Thoracic aorta (tissue), 2 donors: ENCODE measurements at regions not wholly inside any gene's neighbourhood (a gene's known extent, or its start where the extent isn't known, plus 50 kb on each side); places are given as distances from the start of the nearest gene placed in this dataset.

ENCODE experiments used
- ATAC-seq: fragments of 150-250 bp; one replicate; pipeline ENCODE4 v1.8.0; 2017; ENCODE audit warnings: low read depth; ENCODE audit not compliant: insufficient number of reproducible peaks, low FRiP score
- DNase-seq: peaks from one replicate; pipeline ENCODE4 v3.0.0-alpha.2; 2020; ENCODE audit warnings: low spot score
- H3K27ac ChIP-seq, 2 donors: fragments of 200-600 bp; sonication (generic); 1 replicate in 1 of 2; 2 replicates in 1 of 2; pipeline ENCODE4 v1.5.1; 2016; ENCODE audit warnings: mild to moderate bottlenecking in 2 of 2, moderate library complexity in 2 of 2
- H3K27me3 ChIP-seq: fragments of 200-600 bp; sonication (generic); replicated peaks from 2 replicates; pipeline ENCODE4 v1.6.0; 2016; ENCODE audit warnings: mild to moderate bottlenecking; ENCODE audit not compliant: insufficient read depth
- H3K36me3 ChIP-seq: fragments of 200-600 bp; sonication (generic); one replicate; pipeline ENCODE4 v1.5.1; 2016
- H3K4me1 ChIP-seq, 2 donors: fragments of 200-600 bp; sonication (generic); 1 replicate in 1 of 2; 2 replicates in 1 of 2; pipeline versions ENCODE4 v1.5.1 to v1.6.0; 2016; ENCODE audit warnings: low read depth in 2 of 2, mild to moderate bottlenecking in 1 of 2; ENCODE audit not compliant: control insufficient read depth in 1 of 2
- H3K4me3 ChIP-seq: fragments of 200-600 bp; sonication (generic); 2 replicates; pipeline ENCODE4 v1.5.1; 2016; ENCODE audit warnings: mild to moderate bottlenecking
- H3K9me3 ChIP-seq: fragments of 200-600 bp; sonication (generic); 2 replicates; pipeline ENCODE4 v1.5.1; 2016
- TF ChIP-seq, protein P1 (sequence below): fragments of 200-600 bp; sonication (generic); IDR thresholded peaks from one replicate; pipeline ENCODE4 v1.5.1; 2019; ENCODE audit warnings: antibody characterized with exemption

GRCh38 chr1:222084048-222084447 is 342.2 kb upstream of the DUSP10 start:
- DNase-seq (no peak), ATAC-seq (no peak)
- TF ChIP-seq, protein P1, sequence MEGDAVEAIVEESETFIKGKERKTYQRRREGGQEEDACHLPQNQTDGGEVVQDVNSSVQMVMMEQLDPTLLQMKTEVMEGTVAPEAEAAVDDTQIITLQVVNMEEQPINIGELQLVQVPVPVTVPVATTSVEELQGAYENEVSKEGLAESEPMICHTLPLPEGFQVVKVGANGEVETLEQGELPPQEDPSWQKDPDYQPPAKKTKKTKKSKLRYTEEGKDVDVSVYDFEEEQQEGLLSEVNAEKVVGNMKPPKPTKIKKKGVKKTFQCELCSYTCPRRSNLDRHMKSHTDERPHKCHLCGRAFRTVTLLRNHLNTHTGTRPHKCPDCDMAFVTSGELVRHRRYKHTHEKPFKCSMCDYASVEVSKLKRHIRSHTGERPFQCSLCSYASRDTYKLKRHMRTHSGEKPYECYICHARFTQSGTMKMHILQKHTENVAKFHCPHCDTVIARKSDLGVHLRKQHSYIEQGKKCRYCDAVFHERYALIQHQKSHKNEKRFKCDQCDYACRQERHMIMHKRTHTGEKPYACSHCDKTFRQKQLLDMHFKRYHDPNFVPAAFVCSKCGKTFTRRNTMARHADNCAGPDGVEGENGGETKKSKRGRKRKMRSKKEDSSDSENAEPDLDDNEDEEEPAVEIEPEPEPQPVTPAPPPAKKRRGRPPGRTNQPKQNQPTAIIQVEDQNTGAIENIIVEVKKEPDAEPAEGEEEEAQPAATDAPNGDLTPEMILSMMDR, result no peak
- H3K9me3 ChIP-seq, result no peaks in the 10 kb centered on the region
- peaks cover 0 to 7% of the 10 kb centered on the region in 2 donors for H3K4me1 ChIP-seq
- H3K36me3 ChIP-seq, result no peaks in the 10 kb centered on the region
- no peak overlapping the region for H3K4me3 ChIP-seq
- H3K27me3 ChIP-seq, result no peaks in the 10 kb centered on the region
- H3K27ac ChIP-seq, result no peak overlapping the region

GRCh38 chr1:222081859-222082258 is 340.0 kb upstream of the DUSP10 start:
- TF ChIP-seq, protein P1, result no peak
- no peak for ATAC-seq
- no peaks in the 10 kb centered on the region for H3K36me3 ChIP-seq
- H3K4me1 ChIP-seq, result peaks cover 0 to 16% of the 10 kb centered on the region in 2 donors
- H3K4me3 ChIP-seq, result no peak overlapping the region
- no peak overlapping the region for H3K27ac ChIP-seq
- no peak for DNase-seq
- no peaks in the 10 kb centered on the region for H3K27me3 ChIP-seq
- no peaks in the 10 kb centered on the region for H3K9me3 ChIP-seq

- Histone ChIP-seq H3K9me3 (no peaks in the 10 kb centered on the region), H3K36me3 (no peaks in the 10 kb centered on the region), H3K27ac (no peak overlapping the region), H3K4me1 (peaks cover 0 to 16% of the 10 kb centered on the region in 2 donors), H3K27me3 (no peaks in the 10 kb centered on the region), H3K4me3 (no peak overlapping the region)
- ATAC-seq (no peak), DNase-seq (no peak)
- TF ChIP-seq, protein P1, result no peak
These were observed 337.7 kb upstream of the DUSP10 start for GRCh38 chr1:222079566-222079965.

- peaks cover 0 to 16% of the 10 kb centered on the region in 2 donors for H3K4me1 ChIP-seq
- no peak overlapping the region for H3K4me3 ChIP-seq
- TF ChIP-seq, protein P1, result no peak
- H3K36me3 ChIP-seq, result no peaks in the 10 kb centered on the region
- no peaks in the 10 kb centered on the region for H3K27me3 ChIP-seq
- H3K27ac ChIP-seq, result no peak overlapping the region
- no peak for DNase-seq
- no peak for ATAC-seq
- H3K9me3 ChIP-seq, result no peaks in the 10 kb centered on the region
These were observed 335.3 kb upstream of the DUSP10 start for GRCh38 chr1:222077206-222077605.

- DNase-seq, result no peak
- no peaks in the 10 kb centered on the region for H3K36me3 ChIP-seq
- peaks cover 0 to 11% of the 10 kb centered on the region in 2 donors for H3K4me1 ChIP-seq
- no peak overlapping the region for H3K27ac ChIP-seq
- no peak overlapping the region for H3K4me3 ChIP-seq
- ATAC-seq, result no peak
- no peaks in the 10 kb centered on the region for H3K27me3 ChIP-seq
- no peaks in the 10 kb centered on the region for H3K9me3 ChIP-seq
- TF ChIP-seq, protein P1, result no peak
These were observed 332.4 kb upstream of the DUSP10 start for GRCh38 chr1:222074317-222074716.
